BLaER1 treated with 17β-estradiol and CSF1 and Interleukin-3, amounts not matched to agents 10 nM and 100 nM (cell line): ENCODE measurements at regions not wholly inside any gene's neighbourhood (a gene's known extent, or its start where the extent isn't known, plus 50 kb on each side); places are given as distances from the start of the nearest gene placed in this dataset.
A peak's percentile ranks its signal among the peaks of the same experiment; 100 is the strongest.

ENCODE experiments used
- H3K27ac ChIP-seq, 11 experiments: shearing (Covaris generic); formaldehyde crosslinking; 2 replicates each; pipeline ENCODE4 v1.8.1; 2022
- H3K27me3 ChIP-seq, 11 experiments: shearing (Covaris generic); formaldehyde crosslinking; 2 replicates each; pipeline ENCODE4 v1.8.1; 2022
- H3K36me3 ChIP-seq, 11 experiments: shearing (Covaris generic); formaldehyde crosslinking; 2 replicates each; pipeline ENCODE4 v1.8.1; 2022
- H3K4me1 ChIP-seq, 10 experiments: shearing (Covaris generic); formaldehyde crosslinking; 2 replicates each; pipeline ENCODE4 v1.8.1; 2022
- H3K4me2 ChIP-seq, 11 experiments: shearing (Covaris generic); formaldehyde crosslinking; 2 replicates each; pipeline ENCODE4 v1.8.1; 2022
- H3K4me3 ChIP-seq, 10 experiments: shearing (Covaris generic); formaldehyde crosslinking; 2 replicates each; pipeline ENCODE4 v1.8.1; 2022
- H3K9ac ChIP-seq, 11 experiments: shearing (Covaris generic); formaldehyde crosslinking; 2 replicates each; pipeline ENCODE4 v1.8.1; 2022
- H3K9me3 ChIP-seq, 11 experiments: shearing (Covaris generic); formaldehyde crosslinking; replicated peaks in 1 of 11; 2 replicates each; pipeline ENCODE4 v1.8.1; 2022
- H4K20me1 ChIP-seq, 11 experiments: shearing (Covaris generic); formaldehyde crosslinking; 2 replicates each; pipeline ENCODE4 v1.8.1; 2022
- Cebpa-rat ChIP-seq, 11 experiments: shearing (Covaris generic); IDR thresholded peaks; 2 replicates each; pipeline ENCODE4 v1.8.1; 2022

GRCh38 chr20:50284811-50285375 is 94.3 kb downstream of the CEBPB start:
- no peak for TF ChIP-seq Cebpa-rat (IDR thresholded peaks at IDR 0.05)
- Histone ChIP-seq H3K9ac (peak overlapping the region; percentile 29 to 70 (median 56); a peak in 18 of 22 replicates), H3K4me3 (peak overlapping the region in 6 of 10 experiments; percentile 7 to 44 (median 15); a peak in 8 of 20 replicates), H3K9me3 (no peaks in the 10 kb centered on the region), H3K27me3 (peaks cover 0 to 42% (median 7%) of the 10 kb centered on the region in 11 experiments; a peak in 13 of 22 replicates), H3K36me3 (no peaks in the 10 kb centered on the region), H4K20me1 (peaks cover 0 to 14% (median 0%) of the 10 kb centered on the region in 11 experiments; a peak in 5 of 22 replicates), H3K27ac (peak overlapping the region in 9 of 11 experiments; percentile 45 to 81 (median 69); a peak in 17 of 22 replicates), H3K4me1 (peaks cover 36 to 69% (median 47%) of the 10 kb centered on the region in 10 experiments), H3K4me2 (peak overlapping the region; percentile 69 to 98 (median 91))

- no peak for TF ChIP-seq Cebpa-rat (IDR thresholded peaks at IDR 0.05)
- H3K9me3 ChIP-seq: no peaks in the 10 kb centered on the region
- H4K20me1 ChIP-seq: peaks cover 0 to 14% (median 0%) of the 10 kb centered on the region in 11 experiments; a peak in 5 of 22 replicates
- peak overlapping the region in 9 of 11 experiments; percentile 45 to 81 (median 69); a peak in 17 of 22 replicates for H3K27ac ChIP-seq
- H3K36me3 ChIP-seq: no peaks in the 10 kb centered on the region
- H3K9ac ChIP-seq: peak overlapping the region; percentile 29 to 70 (median 56); a peak in 19 of 22 replicates
- H3K4me1 ChIP-seq: peaks cover 36 to 65% (median 47%) of the 10 kb centered on the region in 10 experiments
- peak overlapping the region in 6 of 10 experiments; percentile 7 to 44 (median 15); a peak in 8 of 20 replicates for H3K4me3 ChIP-seq
- peak overlapping the region; percentile 69 to 98 (median 91) for H3K4me2 ChIP-seq
- H3K27me3 ChIP-seq: peaks cover 0 to 42% (median 7%) of the 10 kb centered on the region in 11 experiments; a peak in 13 of 22 replicates
Measured at GRCh38 chr20:50285376-50286173, 94.9 kb downstream of the CEBPB start.

- H3K27ac ChIP-seq: peak overlapping the region in 6 of 11 experiments; percentile 68 to 81 (median 78); a peak in 11 of 22 replicates
- TF ChIP-seq Cebpa-rat (IDR thresholded peaks at IDR 0.05): no peak
- peaks cover 0 to 42% (median 11%) of the 10 kb centered on the region in 11 experiments; a peak in 13 of 22 replicates for H3K27me3 ChIP-seq
- H3K36me3 ChIP-seq: no peaks in the 10 kb centered on the region
- no peaks in the 10 kb centered on the region for H3K9me3 ChIP-seq
- peak overlapping the region in 6 of 11 experiments; percentile 30 to 70 (median 60); a peak in 6 of 22 replicates for H3K9ac ChIP-seq
- peak overlapping the region; percentile 69 to 98 (median 91) for H3K4me2 ChIP-seq
- peaks cover 0 to 14% (median 0%) of the 10 kb centered on the region in 11 experiments; a peak in 5 of 22 replicates for H4K20me1 ChIP-seq
- H3K4me3 ChIP-seq: no peak overlapping the region
- H3K4me1 ChIP-seq: peaks cover 36 to 65% (median 48%) of the 10 kb centered on the region in 10 experiments
Measured at GRCh38 chr20:50286174-50286511, 95.5 kb downstream of the CEBPB start.

- H3K9me3 ChIP-seq: no peaks in the 10 kb centered on the region
- H3K36me3 ChIP-seq: no peaks in the 10 kb centered on the region
- TF ChIP-seq Cebpa-rat (IDR thresholded peaks at IDR 0.05): no peak
- H3K27me3 ChIP-seq: peaks cover 0 to 42% (median 14%) of the 10 kb centered on the region in 11 experiments; a peak in 14 of 22 replicates
- peaks cover 36 to 65% (median 49%) of the 10 kb centered on the region in 10 experiments for H3K4me1 ChIP-seq
- H3K4me3 ChIP-seq: no peak overlapping the region
- peak overlapping the region; percentile 69 to 98 (median 91) for H3K4me2 ChIP-seq
- H4K20me1 ChIP-seq: peaks cover 0 to 14% (median 0%) of the 10 kb centered on the region in 11 experiments; a peak in 5 of 22 replicates
- H3K27ac ChIP-seq: no peak overlapping the region; a peak in 4 of 22 replicates
- H3K9ac ChIP-seq: 0 out of 22 replicates have a peak overlapping the region, but pooled peaks of 1 of the 11 experiments have one; percentile 10
Measured at GRCh38 chr20:50286609-50287008, 96.0 kb downstream of the CEBPB start.

GRCh38 chr20:50287512-50287911 is 96.9 kb downstream of the CEBPB start:
- Histone ChIP-seq H3K9me3 (no peaks in the 10 kb centered on the region), H3K27me3 (peaks cover 0 to 41% (median 14%) of the 10 kb centered on the region in 11 experiments; a peak in 14 of 22 replicates), H3K9ac (no peak overlapping the region), H3K4me3 (no peak overlapping the region), H4K20me1 (peaks cover 0 to 14% (median 0%) of the 10 kb centered on the region in 11 experiments; a peak in 5 of 22 replicates), H3K27ac (no peak overlapping the region), H3K4me1 (peaks cover 36 to 65% (median 53%) of the 10 kb centered on the region in 10 experiments), H3K36me3 (no peaks in the 10 kb centered on the region), H3K4me2 (no peak overlapping the region)
- TF ChIP-seq Cebpa-rat (IDR thresholded peaks at IDR 0.05): no peak

GRCh38 chr20:50288128-50288623 is 97.5 kb downstream of the CEBPB start:
- Histone ChIP-seq H3K4me2 (no peak overlapping the region), H3K4me1 (peaks cover 36 to 65% (median 53%) of the 10 kb centered on the region in 10 experiments), H3K36me3 (no peaks in the 10 kb centered on the region), H3K4me3 (no peak overlapping the region), H3K27me3 (peaks cover 0 to 35% (median 14%) of the 10 kb centered on the region in 11 experiments; a peak in 14 of 22 replicates), H4K20me1 (peaks cover 0 to 14% (median 0%) of the 10 kb centered on the region in 11 experiments; a peak in 5 of 22 replicates), H3K9ac (no peak overlapping the region), H3K27ac (no peak overlapping the region), H3K9me3 (no peaks in the 10 kb centered on the region)
- TF ChIP-seq Cebpa-rat (IDR thresholded peaks at IDR 0.05): no peak

GRCh38 chr20:50289581-50289980 is 99.0 kb downstream of the CEBPB start:
- Histone ChIP-seq H3K9me3 (no peaks in the 10 kb centered on the region), H3K4me3 (no peak overlapping the region), H3K27ac (no peak overlapping the region; a peak in 1 of 22 replicates), H3K27me3 (peaks cover 0 to 30% (median 14%) of the 10 kb centered on the region in 11 experiments; a peak in 14 of 22 replicates), H3K4me2 (no peak overlapping the region), H3K4me1 (peaks cover 22 to 65% (median 46%) of the 10 kb centered on the region in 10 experiments), H3K36me3 (no peaks in the 10 kb centered on the region), H3K9ac (no peak overlapping the region), H4K20me1 (peaks cover 0 to 14% (median 0%) of the 10 kb centered on the region in 11 experiments; a peak in 5 of 22 replicates)
- no peak for TF ChIP-seq Cebpa-rat (IDR thresholded peaks at IDR 0.05)

- Histone ChIP-seq H3K27ac (no peak overlapping the region), H3K9ac (no peak overlapping the region), H3K4me1 (peaks cover 22 to 65% (median 46%) of the 10 kb centered on the region in 10 experiments), H4K20me1 (peaks cover 0 to 14% (median 0%) of the 10 kb centered on the region in 11 experiments; a peak in 5 of 22 replicates), H3K4me3 (no peak overlapping the region), H3K36me3 (no peaks in the 10 kb centered on the region), H3K9me3 (no peaks in the 10 kb centered on the region), H3K4me2 (no peak overlapping the region), H3K27me3 (peaks cover 0 to 30% (median 14%) of the 10 kb centered on the region in 11 experiments; a peak in 14 of 22 replicates)
- no peak for TF ChIP-seq Cebpa-rat (IDR thresholded peaks at IDR 0.05)
Measured at GRCh38 chr20:50290112-50290511, 99.5 kb downstream of the CEBPB start.
